ENCODE measurements at regions not wholly inside any gene's neighbourhood (a gene's known extent, or its start where the extent isn't known, plus 50 kb on each side); places are given as distances from the start of the nearest gene placed in this dataset.

GRCh38 chr21:25341981-25342380, 265.3 kb downstream of the MRPL39 start:
- Histone ChIP-seq H3K23me2 (ENCODE audit: low read depth, low read length) (no peaks in the 10 kb centered on the region), H2BK120ac (replicated peaks; ENCODE audit: low read depth, low read length) (no peak overlapping the region), H3K27ac (ENCODE audit: low read depth, low read length) (no peak overlapping the region), H2BK5ac (ENCODE audit: low read depth, low read length) (no peak overlapping the region), H3K9me3 (ENCODE audit: insufficient read depth in 2 of 2, low read depth in 1 of 2, low read length in 1 of 2) (no peaks in the 10 kb centered on the region), H3K79me1 (ENCODE audit: low read depth, low read length) (no peaks in the 10 kb centered on the region), H2AK5ac (ENCODE audit: low read depth, low read length) (no peak overlapping the region), H3K4me3 (ENCODE audit: extremely low read depth in 1 of 4, insufficient read depth in 2 of 4, low read depth in 3 of 4, low read length in 4 of 4) (no peak overlapping the region), H3K9ac (replicated peaks in 1 of 4; ENCODE audit: extremely low read depth in 1 of 4, low read depth in 3 of 4, low read length in 3 of 4) (no peak overlapping the region), H3K14ac (ENCODE audit: insufficient read length) (no peak overlapping the region), H3K36me3 (ENCODE audit: control insufficient read depth in 2 of 4, insufficient read depth in 4 of 4, low read length in 3 of 4) (no peaks in the 10 kb centered on the region), H3K4me2 (ENCODE audit: insufficient read depth in 1 of 2, low read depth in 2 of 2, low read length in 2 of 2) (no peak overlapping the region), H4K5ac (ENCODE audit: insufficient read length, low read depth, low read length) (no peak overlapping the region), H4K8ac (ENCODE audit: extremely low read depth, insufficient read depth, low read length) (no peak overlapping the region), H3K4me1 (replicated peaks in 1 of 4; ENCODE audit: control insufficient read depth in 3 of 4, insufficient read depth in 4 of 4, low read length in 3 of 4) (peaks cover 0 to 4% (median 0%) of the 10 kb centered on the region in 4 experiments; a peak in 4 of 7 replicates), H3K23ac (ENCODE audit: insufficient read length) (no peak overlapping the region), H3K56ac (replicated peaks; ENCODE audit: insufficient read length, low read depth, low read length) (no peak overlapping the region), H3K18ac (ENCODE audit: extremely low read depth, low read length) (no peak overlapping the region), H2BK15ac (ENCODE audit: low read length) (no peak overlapping the region), H4K20me1 (replicated peaks in 1 of 2; ENCODE audit: control insufficient read depth in 1 of 2, insufficient read depth in 2 of 2, low read length in 2 of 2) (no peaks in the 10 kb centered on the region), H2BK20ac (ENCODE audit: low read length) (no peak overlapping the region), H2AFZ (ENCODE audit: low read length) (no peak overlapping the region), H3K79me2 (ENCODE audit: control insufficient read depth in 1 of 2, insufficient read depth in 2 of 2, low read length in 2 of 2) (no peaks in the 10 kb centered on the region), H2BK12ac (ENCODE audit: low read depth, low read length) (no peak overlapping the region), H3K4ac (replicated peaks; ENCODE audit: insufficient read length, low read depth, low read length) (no peak overlapping the region), H3K27me3 (replicated peaks in 1 of 4; ENCODE audit: control insufficient read depth in 3 of 4, extremely low read depth in 1 of 4, insufficient read depth in 3 of 4, low read length in 3 of 4) (no peaks in the 10 kb centered on the region), H4K91ac (replicated peaks; ENCODE audit: insufficient read length, low read length) (no peak overlapping the region)
- FAIRE-seq (no peak), DNase-seq (ENCODE audit: low read depth in 1 of 2, low spot score in 2 of 2) (no peak)
- POLR2A ChIA-PET (ENCODE audit: partially characterized antibody) = no interaction called here
- 82% methylated on average over 6 of the region's 6 CpGs; no CpG with 5 or more reads in 1 of the 2 experiments for WGBS, 2 experiments (ENCODE audit: extremely low coverage in 1 of 2, insufficient coverage in 1 of 2, insufficient read length in 1 of 2, insufficient replicate concordance in 2 of 2, low coverage in 1 of 2, low lambda C conversion rate in 2 of 2, missing lambda C conversion rate in 1 of 2)
- TF ChIP-seq YY1 (IDR thresholded peaks at IDR 0.05; ENCODE audit: low read depth, low read length) = no peak
- no peak for TF ChIP-seq TAF1 (IDR thresholded peaks at IDR 0.05; ENCODE audit: low read depth, low read length)
- CTCF ChIA-PET (ENCODE audit: partially characterized antibody) = no interaction called here
